BJ (cell line): ENCODE measurements at regions not wholly inside any gene's neighbourhood (a gene's known extent, or its start where the extent isn't known, plus 50 kb on each side); places are given as distances from the start of the nearest gene placed in this dataset.

ENCODE experiments used
- CTCF ChIA-PET: fragments of 350-600 bp; formaldehyde crosslinking; extraction: SDS; loops from one replicate; lab custom pipeline; 2021; ENCODE audit warnings: antibody characterized with exemption, inconsistent platforms; lab: Yijun Ruan, JAX
- POLR2A ChIA-PET: fragments of 300-600 bp; sonication (Branson Sonifier 250); formaldehyde crosslinking; extraction: SDS; loops from one replicate; lab custom pipeline; 2021; ENCODE audit warnings: antibody characterized with exemption; lab: Charles Lee
- DNase-seq: peaks from one replicate; pipeline ENCODE4 v3.0.0-alpha.2; 2011; ENCODE audit warnings: low read depth
- H3K27me3 ChIP-seq: 2 replicates; pipeline ENCODE4 v1.6.0; 2011; ENCODE audit warnings: low read length; ENCODE audit not compliant: control insufficient read depth, insufficient read depth
- H3K36me3 ChIP-seq: 2 replicates; pipeline ENCODE4 v1.5.1; 2011; ENCODE audit warnings: low read length; ENCODE audit not compliant: control insufficient read depth, insufficient read depth
- H3K4me3 ChIP-seq: 2 replicates; pipeline ENCODE4 v1.5.1; 2011; ENCODE audit warnings: low read depth, mild to moderate bottlenecking, control low read depth, low read length
- TF ChIP-seq, protein P1 (sequence below): IDR thresholded peaks from 2 replicates; pipeline ENCODE4 v1.5.1; 2011; ENCODE audit warnings: low read depth, mild to moderate bottlenecking, control low read depth, inconsistent platforms, low read length, moderate library complexity; ENCODE audit not compliant: insufficient read depth

DNA sequence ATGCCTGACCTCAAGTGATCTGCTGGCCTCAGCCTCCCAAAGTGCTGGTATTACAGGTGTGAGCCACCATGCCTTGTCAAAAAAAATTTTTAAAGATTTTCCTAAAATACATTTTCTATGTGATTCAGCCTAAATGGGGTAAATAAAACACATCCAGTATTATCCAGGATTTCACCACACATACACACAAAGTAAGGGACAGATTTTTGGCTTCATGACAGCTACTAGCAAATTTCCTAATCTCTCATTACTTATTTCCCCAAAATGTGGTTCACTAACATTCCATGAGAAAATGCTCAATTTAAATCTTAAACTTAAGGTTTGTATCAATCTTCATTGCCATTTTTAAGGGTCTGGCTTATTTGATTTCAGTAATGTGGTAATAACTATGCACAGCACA lies 348.5 kb upstream of the INTU start:
- Histone ChIP-seq H3K36me3 (no peaks in the 10 kb centered on the region), H3K4me3 (no peak overlapping the region), H3K27me3 (no peaks in the 10 kb centered on the region)
- ChIA-PET POLR2A (no interaction called here), CTCF (no interaction called here)
- TF ChIP-seq, protein P1, sequence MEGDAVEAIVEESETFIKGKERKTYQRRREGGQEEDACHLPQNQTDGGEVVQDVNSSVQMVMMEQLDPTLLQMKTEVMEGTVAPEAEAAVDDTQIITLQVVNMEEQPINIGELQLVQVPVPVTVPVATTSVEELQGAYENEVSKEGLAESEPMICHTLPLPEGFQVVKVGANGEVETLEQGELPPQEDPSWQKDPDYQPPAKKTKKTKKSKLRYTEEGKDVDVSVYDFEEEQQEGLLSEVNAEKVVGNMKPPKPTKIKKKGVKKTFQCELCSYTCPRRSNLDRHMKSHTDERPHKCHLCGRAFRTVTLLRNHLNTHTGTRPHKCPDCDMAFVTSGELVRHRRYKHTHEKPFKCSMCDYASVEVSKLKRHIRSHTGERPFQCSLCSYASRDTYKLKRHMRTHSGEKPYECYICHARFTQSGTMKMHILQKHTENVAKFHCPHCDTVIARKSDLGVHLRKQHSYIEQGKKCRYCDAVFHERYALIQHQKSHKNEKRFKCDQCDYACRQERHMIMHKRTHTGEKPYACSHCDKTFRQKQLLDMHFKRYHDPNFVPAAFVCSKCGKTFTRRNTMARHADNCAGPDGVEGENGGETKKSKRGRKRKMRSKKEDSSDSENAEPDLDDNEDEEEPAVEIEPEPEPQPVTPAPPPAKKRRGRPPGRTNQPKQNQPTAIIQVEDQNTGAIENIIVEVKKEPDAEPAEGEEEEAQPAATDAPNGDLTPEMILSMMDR: no peak
- no peak for DNase-seq

- Histone ChIP-seq H3K36me3 (no peaks in the 10 kb centered on the region), H3K4me3 (no peak overlapping the region), H3K27me3 (no peaks in the 10 kb centered on the region)
- POLR2A ChIA-PET: no interaction called here
- CTCF ChIA-PET: no interaction called here
- DNase-seq: no peak
- TF ChIP-seq, protein P1: no peak
These were observed 341.4 kb upstream of the INTU start for GRCh38 chr4:127291316-127291715.

DNA sequence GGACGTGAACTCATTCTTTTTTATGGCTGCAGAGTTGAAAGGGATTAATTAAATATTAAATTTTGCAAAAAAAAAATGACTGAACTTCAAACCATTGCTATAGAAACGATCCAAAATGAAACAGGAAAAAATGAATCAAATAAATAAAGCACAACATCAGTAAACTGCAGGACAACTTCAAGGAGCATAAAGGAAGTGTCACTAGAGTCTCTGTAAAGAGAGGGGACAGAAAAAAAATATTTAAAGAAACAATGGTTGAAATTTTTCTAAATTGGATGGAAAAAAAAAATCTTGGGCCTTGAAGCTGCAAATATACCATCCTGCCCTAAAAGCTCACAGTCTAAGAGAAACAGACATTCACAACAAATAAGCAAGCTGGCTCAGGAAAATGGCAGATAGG lies 339.3 kb upstream of the INTU start:
- no peak for DNase-seq
- CTCF ChIA-PET: interaction anchor here (0.6 kb wide), 1 partner anchor 130 kb away, joined by 3 read pairs; no protein-coding TSS in a partner anchor
- Histone ChIP-seq H3K36me3 (no peaks in the 10 kb centered on the region), H3K27me3 (no peaks in the 10 kb centered on the region), H3K4me3 (no peak overlapping the region)
- POLR2A ChIA-PET: no interaction called here
- TF ChIP-seq, protein P1: no peak

GRCh38 chr4:127304356-127304755 lies 328.4 kb upstream of the INTU start:
- TF ChIP-seq, protein P1: no peak
- ChIA-PET POLR2A (no interaction called here), CTCF (no interaction called here)
- H3K4me3 ChIP-seq: no peak overlapping the region
- peak; percentile 85 for DNase-seq
- H3K36me3 ChIP-seq: no peaks in the 10 kb centered on the region
- no peaks in the 10 kb centered on the region for H3K27me3 ChIP-seq

GRCh38 chr4:127307996-127308395 lies 324.8 kb upstream of the INTU start:
- ChIA-PET CTCF (no interaction called here), POLR2A (no interaction called here)
- Histone ChIP-seq H3K27me3 (no peaks in the 10 kb centered on the region), H3K36me3 (no peaks in the 10 kb centered on the region), H3K4me3 (no peak overlapping the region)
- TF ChIP-seq, protein P1: no peak
- DNase-seq: no peak
